Limb (tissue), 2 donors: ENCODE measurements at regions not wholly inside any gene's neighbourhood (a gene's known extent, or its start where the extent isn't known, plus 50 kb on each side); places are given as distances from the start of the nearest gene placed in this dataset.
"Not testable (repeated sequence)": the region's sequence is repeated elsewhere in the genome, so short reads cannot be mapped to it uniquely, and the experiment has no call there.

Experiments
- DNase-seq, 2 donors: peaks; one replicate each; pipeline ENCODE4 v3.0.0-alpha.2; 2016; ENCODE audit errors: extremely low spot score in 2 of 2

DNA sequence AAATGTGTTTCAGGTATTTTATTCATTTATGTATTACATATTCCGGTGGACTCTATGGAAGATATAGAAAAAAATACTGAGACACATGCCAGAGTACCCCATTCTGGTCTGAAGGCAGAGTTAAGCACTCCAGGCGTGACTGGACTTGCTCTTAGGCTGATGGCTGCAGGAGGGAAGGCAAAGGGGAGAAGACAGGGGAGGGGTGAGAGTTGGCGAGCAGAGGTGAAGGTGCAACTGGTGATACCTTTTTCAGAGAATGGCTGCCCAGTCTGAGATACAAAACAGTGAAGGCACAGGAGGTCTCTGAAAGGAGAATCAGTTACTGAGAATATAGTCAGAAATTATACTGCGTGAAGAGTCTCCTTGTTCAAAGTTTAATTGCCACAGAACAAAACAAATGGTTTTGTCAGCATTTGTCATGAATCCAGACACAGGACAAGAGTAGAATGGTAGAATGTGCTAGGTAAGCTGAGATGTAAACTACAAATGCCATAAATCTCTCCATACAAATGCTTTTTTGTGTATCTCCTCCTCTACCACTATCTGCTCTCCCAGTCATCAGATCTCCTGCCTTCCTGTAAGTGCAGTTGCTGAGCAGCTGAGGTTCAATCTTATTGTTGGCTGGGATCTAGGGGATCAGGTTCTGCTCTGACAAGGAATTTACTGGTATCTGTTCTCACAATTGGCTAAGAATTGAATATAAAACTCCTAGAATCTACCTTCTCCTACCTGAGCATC lies 104.2 kb upstream of the DST start:
- no peak for DNase-seq

GRCh38 chr6:56745971-56746370 lies 103.3 kb upstream of the DST start:
- DNase-seq, result no peak

DNA sequence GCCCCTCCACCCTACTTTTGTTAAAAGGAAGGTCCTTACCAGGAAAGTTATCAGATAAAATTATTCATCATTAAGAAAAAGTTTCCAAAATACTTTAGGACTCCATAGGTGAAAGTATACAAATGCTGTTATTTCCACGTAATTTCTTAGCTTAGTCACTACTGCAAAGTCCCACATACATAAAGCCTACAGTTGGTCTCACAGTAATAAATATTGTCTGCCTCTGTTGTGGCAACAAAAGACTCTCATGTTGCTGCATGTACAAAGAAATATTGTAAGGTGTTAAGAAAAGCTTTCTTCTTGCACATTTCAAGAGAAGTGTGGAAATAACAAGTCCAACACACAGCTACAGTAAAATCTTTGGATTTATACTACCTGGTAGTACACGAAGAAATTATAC lies 102.4 kb upstream of the DST start:
- no peak for DNase-seq

GRCh38 chr6:56744528-56744927 lies 101.8 kb upstream of the DST start:
- no peak for DNase-seq

- no peak for DNase-seq
Measured at GRCh38 chr6:56742122-56742791, 99.6 kb upstream of the DST start.

- DNase-seq, result no peak
Measured at GRCh38 chr6:56741472-56741871, 98.8 kb upstream of the DST start.

- no peak for DNase-seq
Measured at GRCh38 chr6:56739836-56740815, 97.4 kb upstream of the DST start.

DNA sequence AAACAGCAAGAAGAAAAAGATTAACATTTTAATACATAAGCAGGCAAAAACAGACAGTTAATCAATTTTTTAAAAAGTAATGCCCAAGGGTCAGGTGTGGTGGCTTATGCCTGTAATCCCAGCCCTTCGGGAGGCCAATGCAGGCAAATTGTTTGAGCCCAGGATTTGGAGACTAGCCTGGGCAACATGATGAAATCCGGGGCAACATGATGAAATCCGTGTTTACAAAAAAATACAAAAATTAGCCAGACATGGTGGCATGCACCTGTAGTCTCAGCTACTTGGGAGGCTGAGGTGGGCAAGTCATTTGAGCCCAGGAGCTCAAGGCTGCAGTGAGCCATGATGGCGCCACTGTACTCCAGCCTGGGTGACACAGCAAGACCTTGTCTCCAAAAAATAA lies 94.1 kb upstream of the DST start:
- DNase-seq, result no peak

GRCh38 chr6:56734335-56734734 lies 91.6 kb upstream of the DST start:
- no peak for DNase-seq

DNA sequence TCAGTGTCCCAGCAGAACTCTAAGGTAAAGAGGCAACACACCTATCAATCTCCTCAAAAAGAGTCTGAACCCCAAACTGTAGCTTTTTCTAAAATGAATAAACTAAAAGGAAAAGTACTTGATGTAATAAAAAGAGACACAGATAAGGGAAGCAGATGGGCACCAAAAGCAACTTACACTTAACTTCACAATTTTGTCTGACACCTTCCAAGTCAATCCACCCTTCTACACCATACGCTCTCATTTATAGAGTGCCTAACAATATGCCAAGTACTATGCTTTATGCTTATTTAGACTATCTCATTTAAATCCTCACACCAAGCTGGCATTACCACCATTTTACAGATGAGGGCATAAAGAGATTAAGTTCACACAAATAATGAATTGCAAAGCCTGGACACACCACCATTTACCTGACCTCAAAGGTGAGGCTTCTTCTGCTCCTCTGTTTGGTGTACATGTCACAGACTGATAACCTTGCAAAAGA lies 90.6 kb upstream of the DST start:
- no peak for DNase-seq

- DNase-seq, result no peak
Measured at GRCh38 chr6:56732517-56732916, 89.8 kb upstream of the DST start.

- no peak for DNase-seq
Measured at GRCh38 chr6:56730663-56731529, 88.2 kb upstream of the DST start.

DNA sequence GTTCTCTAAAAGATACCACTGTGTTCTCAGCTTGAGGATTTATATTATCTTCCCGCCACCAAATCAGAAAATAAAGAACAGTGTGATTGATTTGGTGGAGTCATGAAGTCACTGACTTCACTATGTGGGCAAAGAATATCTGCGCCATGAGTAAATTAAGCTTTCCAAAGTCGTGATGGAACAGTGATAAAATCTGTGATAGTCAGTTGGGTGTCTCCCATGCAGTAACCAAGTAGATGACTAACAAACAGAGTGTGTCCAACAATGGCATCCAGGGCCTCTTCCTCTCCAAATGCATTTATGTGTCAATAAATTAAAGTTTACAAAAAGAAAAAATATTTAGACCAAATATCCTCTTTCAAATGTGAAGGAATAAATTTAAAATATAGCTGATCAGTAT lies 87.0 kb upstream of the DST start:
- DNase-seq, result no peak

GRCh38 chr6:56729166-56729565 lies 86.5 kb upstream of the DST start:
- not testable (repeated sequence) for DNase-seq

GRCh38 chr6:56727097-56727850 lies 84.6 kb upstream of the DST start:
- DNase-seq, result no peak

GRCh38 chr6:56725254-56725653 lies 82.6 kb upstream of the DST start:
- DNase-seq, result no peak

DNA sequence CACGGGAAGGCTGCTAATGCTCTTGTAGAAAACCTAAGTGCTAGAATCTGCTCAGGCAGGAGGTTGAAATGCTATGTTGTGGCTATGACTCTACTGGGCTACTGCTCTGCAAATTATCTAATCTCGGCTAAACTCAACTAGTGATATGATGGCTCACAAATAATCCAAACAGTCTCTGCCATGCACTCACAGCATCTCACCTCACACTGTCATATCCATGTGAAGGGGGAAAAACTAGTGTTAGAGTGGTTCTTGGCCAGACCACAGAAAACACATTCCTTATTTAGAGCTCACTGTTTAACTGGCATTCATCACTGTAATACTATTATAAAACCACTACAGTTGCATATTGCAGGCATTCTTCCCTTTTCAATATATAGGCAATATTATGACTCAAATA lies 81.8 kb upstream of the DST start:
- DNase-seq, result no peak

- DNase-seq, result no peak
Measured at GRCh38 chr6:56720882-56721281, 78.2 kb upstream of the DST start.

DNA sequence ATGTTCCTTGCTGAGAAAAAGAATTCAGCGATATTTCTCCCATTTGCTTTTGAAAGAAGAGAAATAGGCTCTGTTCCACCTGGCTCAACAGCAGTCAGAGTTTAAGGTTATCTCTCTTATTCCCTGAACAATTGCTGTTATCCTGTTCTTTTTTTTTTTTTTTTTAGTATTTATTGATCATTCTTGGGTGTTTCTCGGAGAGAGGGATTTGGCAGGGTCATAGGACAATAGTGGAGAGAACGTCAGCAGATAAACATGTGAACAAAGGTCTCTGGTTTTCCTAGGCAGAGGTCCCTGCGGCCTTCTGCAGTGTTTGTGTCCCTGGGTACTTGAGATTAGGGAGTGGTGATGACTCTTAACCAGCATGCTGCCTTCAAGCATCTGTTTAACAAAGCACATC lies 77.5 kb upstream of the DST start:
- not testable (repeated sequence) for DNase-seq
